LNCaP clone FGC (cell line): ENCODE measurements at regions not wholly inside any gene's neighbourhood (a gene's known extent, or its start where the extent isn't known, plus 50 kb on each side); places are given as distances from the start of the nearest gene placed in this dataset.
A peak's percentile ranks its signal among the peaks of the same experiment; 100 is the strongest.

Experiments used
- DNase-seq: peaks from one replicate; pipeline ENCODE4 v3.0.0-alpha.2; 2011; ENCODE audit warnings: low read depth
- H3K4me3 ChIP-seq: 2 replicates; pipeline ENCODE4 v1.5.1; 2011; ENCODE audit warnings: mild to moderate bottlenecking, low read depth, low read length, control low read depth
- TF ChIP-seq, protein P1 (sequence below): IDR thresholded peaks from 2 replicates; pipeline ENCODE4 v1.5.1; 2012; ENCODE audit warnings: mild to moderate bottlenecking; ENCODE audit not compliant: control insufficient read depth, insufficient read depth; ENCODE audit errors: extremely low read depth

DNA sequence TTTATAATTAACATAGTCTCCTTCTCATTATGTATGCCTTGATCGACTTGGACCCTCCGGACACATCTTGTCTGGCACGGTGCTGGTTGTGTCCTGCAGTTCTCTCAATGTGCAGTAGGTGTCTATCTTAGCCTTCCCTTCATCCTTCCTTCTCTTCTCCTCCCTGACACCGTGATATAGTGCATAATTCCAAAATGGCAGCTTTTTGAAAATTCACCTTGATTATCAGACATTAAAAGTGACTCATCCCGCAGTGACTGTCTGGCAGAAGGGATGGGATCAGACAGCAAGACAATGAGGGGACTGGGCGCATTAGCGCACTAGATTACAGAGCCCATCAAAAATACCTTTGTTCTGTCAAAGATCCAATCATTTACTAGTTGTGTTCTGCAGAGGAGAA is 70.0 kb upstream of the PMFBP1 start:
- TF ChIP-seq, protein P1, sequence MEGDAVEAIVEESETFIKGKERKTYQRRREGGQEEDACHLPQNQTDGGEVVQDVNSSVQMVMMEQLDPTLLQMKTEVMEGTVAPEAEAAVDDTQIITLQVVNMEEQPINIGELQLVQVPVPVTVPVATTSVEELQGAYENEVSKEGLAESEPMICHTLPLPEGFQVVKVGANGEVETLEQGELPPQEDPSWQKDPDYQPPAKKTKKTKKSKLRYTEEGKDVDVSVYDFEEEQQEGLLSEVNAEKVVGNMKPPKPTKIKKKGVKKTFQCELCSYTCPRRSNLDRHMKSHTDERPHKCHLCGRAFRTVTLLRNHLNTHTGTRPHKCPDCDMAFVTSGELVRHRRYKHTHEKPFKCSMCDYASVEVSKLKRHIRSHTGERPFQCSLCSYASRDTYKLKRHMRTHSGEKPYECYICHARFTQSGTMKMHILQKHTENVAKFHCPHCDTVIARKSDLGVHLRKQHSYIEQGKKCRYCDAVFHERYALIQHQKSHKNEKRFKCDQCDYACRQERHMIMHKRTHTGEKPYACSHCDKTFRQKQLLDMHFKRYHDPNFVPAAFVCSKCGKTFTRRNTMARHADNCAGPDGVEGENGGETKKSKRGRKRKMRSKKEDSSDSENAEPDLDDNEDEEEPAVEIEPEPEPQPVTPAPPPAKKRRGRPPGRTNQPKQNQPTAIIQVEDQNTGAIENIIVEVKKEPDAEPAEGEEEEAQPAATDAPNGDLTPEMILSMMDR: peak; percentile 87

DNA sequence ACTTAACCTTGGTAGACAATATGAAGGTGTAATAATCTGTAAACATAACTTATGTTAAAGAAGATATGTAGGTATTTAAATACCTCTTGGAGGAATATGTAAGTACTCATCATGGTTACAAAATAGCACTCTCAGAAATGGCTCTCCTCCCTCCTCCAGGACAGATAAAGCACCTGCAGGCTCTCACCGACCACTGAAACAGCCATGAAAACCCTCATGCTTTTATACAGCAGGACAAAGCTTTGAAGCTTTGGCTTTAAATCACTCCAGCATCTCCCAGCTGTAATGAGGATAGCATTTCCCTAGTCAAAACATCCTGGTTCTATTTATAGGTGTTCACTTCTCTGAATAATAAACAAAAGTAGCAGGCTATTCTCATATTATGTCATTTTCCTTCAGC is 69.1 kb upstream of the PMFBP1 start:
- H3K4me3 ChIP-seq: no peak overlapping the region
- TF ChIP-seq, protein P1: no peak
- DNase-seq: no peak

More for the DNA sequence above, 70.0 kb upstream of the PMFBP1 start:
- peak; percentile 10 for DNase-seq
- no peak overlapping the region for H3K4me3 ChIP-seq

DNA sequence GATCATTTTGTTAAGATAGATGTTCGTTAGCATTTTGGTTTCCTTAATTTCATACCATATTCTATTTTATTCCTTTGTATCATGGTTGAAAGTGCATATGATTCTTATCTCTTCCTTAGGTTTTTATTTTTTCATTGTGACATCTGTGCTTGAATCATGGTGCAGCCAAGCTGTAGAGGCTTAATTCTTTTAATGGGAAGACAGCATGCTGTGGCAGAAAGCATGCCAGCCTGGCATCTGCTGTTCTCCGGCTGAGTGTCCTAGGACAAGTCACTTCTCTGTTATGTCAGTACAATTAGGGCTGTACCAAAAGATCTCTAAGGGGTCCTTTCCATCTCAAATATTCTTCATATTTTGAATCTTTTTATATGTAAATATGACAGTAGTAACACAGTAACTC is 68.5 kb upstream of the PMFBP1 start:
- no peak overlapping the region for H3K4me3 ChIP-seq
- TF ChIP-seq, protein P1: no peak
- no peak for DNase-seq

DNA sequence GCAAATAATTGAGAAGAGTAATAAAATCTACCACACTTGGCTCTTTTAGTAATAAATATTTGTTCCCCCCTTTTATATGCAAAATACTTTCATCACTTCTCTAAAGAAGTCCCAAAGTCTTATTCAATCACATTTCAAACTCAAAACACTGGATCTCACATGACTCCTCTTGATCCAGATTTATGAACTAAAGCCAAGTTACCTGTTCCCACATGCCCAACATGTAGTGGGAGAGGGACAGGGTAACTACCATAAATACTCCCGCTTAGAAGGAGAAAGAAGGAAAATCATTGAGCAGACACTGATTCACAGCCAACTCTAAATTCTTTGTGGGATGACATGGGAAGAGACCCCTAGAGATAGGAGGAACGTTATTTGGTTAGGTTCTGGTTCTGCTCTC is 64.9 kb upstream of the PMFBP1 start:
- DNase-seq: no peak
- TF ChIP-seq, protein P1: no peak
- no peak overlapping the region for H3K4me3 ChIP-seq

DNA sequence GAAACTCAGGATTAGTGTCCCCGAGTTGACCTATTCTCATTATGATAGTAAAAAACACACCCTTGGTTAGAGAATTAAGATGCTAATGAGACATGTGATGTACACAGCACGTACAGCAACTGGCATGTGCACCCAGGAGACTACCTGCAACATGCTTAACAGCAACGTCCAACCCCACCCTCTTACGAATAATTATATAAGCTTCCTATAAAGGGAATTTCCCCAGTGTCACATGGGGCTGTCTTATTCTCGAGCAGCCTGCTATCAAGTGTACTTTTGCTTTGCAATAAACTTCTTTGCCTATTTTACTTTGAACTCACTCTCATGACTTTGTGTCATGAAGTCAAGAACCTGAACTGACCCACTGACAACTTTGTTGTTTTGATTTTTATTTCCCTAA is 62.4 kb upstream of the PMFBP1 start:
- H3K4me3 ChIP-seq: no peak overlapping the region
- no peak for DNase-seq
- TF ChIP-seq, protein P1: no peak

DNA sequence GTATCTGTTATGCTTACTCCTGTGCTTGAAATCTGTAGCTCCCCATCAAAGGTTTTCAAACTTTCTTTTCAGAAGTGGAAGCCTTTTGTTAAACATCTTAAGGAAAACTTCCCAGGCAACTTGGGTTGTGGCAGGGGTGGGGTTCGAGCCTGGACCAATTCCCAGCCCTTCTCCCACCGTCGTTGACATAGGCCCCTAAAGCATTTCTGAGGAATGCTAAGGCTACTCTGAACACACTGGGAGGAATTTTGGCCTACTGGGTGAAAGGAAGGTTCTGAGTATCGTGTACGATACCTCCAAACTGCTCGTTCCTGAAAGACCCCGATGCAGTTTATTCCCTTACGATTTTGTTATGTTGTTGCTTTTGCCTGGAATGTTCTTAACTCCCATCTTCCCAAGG is 56.1 kb upstream of the PMFBP1 start:
- no peak for DNase-seq
- TF ChIP-seq, protein P1: no peak
- H3K4me3 ChIP-seq: no peak overlapping the region

DNA sequence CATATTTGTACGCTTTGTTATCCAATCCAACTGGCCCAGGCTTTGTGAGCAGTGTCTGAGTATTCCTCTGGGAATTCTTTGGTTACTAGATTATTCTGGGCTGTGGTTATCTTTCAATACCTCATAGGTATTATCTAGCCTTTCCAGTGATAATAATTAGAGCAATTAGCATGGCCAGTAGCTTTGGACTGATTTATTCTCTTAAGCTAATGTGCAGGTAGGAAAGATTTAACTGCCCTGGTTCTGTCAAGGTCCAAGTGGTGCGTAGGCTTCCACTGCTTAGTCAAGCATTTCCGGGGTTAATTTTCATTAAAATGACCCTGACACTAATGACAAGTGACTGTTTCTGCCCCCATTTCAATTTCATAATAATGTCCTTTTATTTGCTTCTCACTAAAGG is 54.2 kb upstream of the PMFBP1 start:
- no peak overlapping the region for H3K4me3 ChIP-seq
- TF ChIP-seq, protein P1: no peak
- DNase-seq: no peak
